ENCODE measurements at regions not wholly inside any gene's neighbourhood (a gene's known extent, or its start where the extent isn't known, plus 50 kb on each side); places are given as distances from the start of the nearest gene placed in this dataset.

GRCh38 chr4:44071959-44072955 lies 376.4 kb downstream of the KCTD8 start:
- no peak overlapping the region for H3K4me3 ChIP-seq
- TF ChIP-seq ZNF23 (CRISPR knock-in tag; IDR thresholded peaks at IDR 0.05), result no peak
- no peak for TF ChIP-seq ZNF282 (CRISPR knock-in tag; IDR thresholded peaks at IDR 0.05)
- TF ChIP-seq ZC3H4 (CRISPR knock-in tag; IDR thresholded peaks at IDR 0.05; ENCODE audit: borderline replicate concordance), result no peak
- TF ChIP-seq TCF15 (CRISPR knock-in tag; IDR thresholded peaks at IDR 0.05), result no peak
- TF ChIP-seq, protein P1, sequence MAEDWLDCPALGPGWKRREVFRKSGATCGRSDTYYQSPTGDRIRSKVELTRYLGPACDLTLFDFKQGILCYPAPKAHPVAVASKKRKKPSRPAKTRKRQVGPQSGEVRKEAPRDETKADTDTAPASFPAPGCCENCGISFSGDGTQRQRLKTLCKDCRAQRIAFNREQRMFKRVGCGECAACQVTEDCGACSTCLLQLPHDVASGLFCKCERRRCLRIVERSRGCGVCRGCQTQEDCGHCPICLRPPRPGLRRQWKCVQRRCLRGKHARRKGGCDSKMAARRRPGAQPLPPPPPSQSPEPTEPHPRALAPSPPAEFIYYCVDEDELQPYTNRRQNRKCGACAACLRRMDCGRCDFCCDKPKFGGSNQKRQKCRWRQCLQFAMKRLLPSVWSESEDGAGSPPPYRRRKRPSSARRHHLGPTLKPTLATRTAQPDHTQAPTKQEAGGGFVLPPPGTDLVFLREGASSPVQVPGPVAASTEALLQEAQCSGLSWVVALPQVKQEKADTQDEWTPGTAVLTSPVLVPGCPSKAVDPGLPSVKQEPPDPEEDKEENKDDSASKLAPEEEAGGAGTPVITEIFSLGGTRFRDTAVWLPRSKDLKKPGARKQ (CRISPR knock-in tag; IDR thresholded peaks at IDR 0.05), result no peak
- TF ChIP-seq NR4A1 (CRISPR knock-in tag; IDR thresholded peaks at IDR 0.05), result no peak
- TF ChIP-seq NR4A1 (tag; IDR thresholded peaks at IDR 0.05), result no peak
- no peak for TF ChIP-seq CREB5 (CRISPR knock-in tag; IDR thresholded peaks at IDR 0.05)
- TF ChIP-seq ZC3H11A (IDR thresholded peaks at IDR 0.05; ENCODE audit: low read depth, low read length), result no peak
- no peak for TF ChIP-seq ZNF253 (CRISPR knock-in tag; conservative IDR thresholded peaks at IDR 0.05)
- H3K79me2 ChIP-seq (ENCODE audit: control insufficient read depth, insufficient read depth, low read length), result no peaks in the 10 kb centered on the region
- no peak for ATAC-seq
- in situ Hi-C loops (cut with MboI), result no loop called here
- no peaks in the 10 kb centered on the region for H3K4me1 ChIP-seq (replicated peaks in 1 of 2; ENCODE audit: control insufficient read depth in 2 of 2, insufficient read depth in 2 of 2, low read length in 2 of 2)
- no peaks in the 10 kb centered on the region for H4K20me1 ChIP-seq (replicated peaks; ENCODE audit: control insufficient read depth, insufficient read depth, low read length)
- H3K9me3 ChIP-seq (replicated peaks; ENCODE audit: control insufficient read depth, insufficient read depth, low read depth, low read length), result no peaks in the 10 kb centered on the region
- ChIA-PET POLR2A (no interaction called here), CTCF (ENCODE audit: low intra/inter-chr PET ratio) (no interaction called here)
- 2% methylated on average over 11 of the region's 12 CpGs for WGBS (ENCODE audit: insufficient coverage, low coverage, missing lambda C conversion rate)
- H3K9ac ChIP-seq (ENCODE audit: insufficient read depth in 1 of 2, low read depth in 2 of 2, low read length in 2 of 2), result no peak overlapping the region
- DNase-seq (ENCODE audit: extremely low read depth in 1 of 4, low spot score in 3 of 4), result no peak
- H3K27ac ChIP-seq (ENCODE audit: extremely low read depth, low read depth, low read length), result no peak overlapping the region
- intact Hi-C loops (cut with micrococcal nuclease), result no loop called here
- no TSS peak for BruUV-seq (replicated peaks)
- H3K4me2 ChIP-seq (ENCODE audit: insufficient read depth, low read length), result no peak overlapping the region
- no peak for FAIRE-seq
- no peak overlapping the region for H2AFZ ChIP-seq (ENCODE audit: low read depth, low read length)
- no peaks in the 10 kb centered on the region for H3K9me1 ChIP-seq (ENCODE audit: control insufficient read depth, insufficient read depth, low read length)
- H3K36me3 ChIP-seq (ENCODE audit: control insufficient read depth, insufficient read depth, low read length), result no peaks in the 10 kb centered on the region
- H3K27me3 ChIP-seq (ENCODE audit: control insufficient read depth in 2 of 2, insufficient read depth in 2 of 2, low read length in 2 of 2), result no peaks in the 10 kb centered on the region
